GM19023 (cell line): ENCODE measurements at regions not wholly inside any gene's neighbourhood (a gene's known extent, or its start where the extent isn't known, plus 50 kb on each side); places are given as distances from the start of the nearest gene placed in this dataset.

Source experiments
- ATAC-seq: cut with Tn5 transposase; IDR thresholded peaks from one replicate; pipeline ENCODE4 v1.9.1; 2021; ENCODE audit warnings: mild to moderate bottlenecking, moderate library complexity; ENCODE audit not compliant: unreplicated experiment

DNA sequence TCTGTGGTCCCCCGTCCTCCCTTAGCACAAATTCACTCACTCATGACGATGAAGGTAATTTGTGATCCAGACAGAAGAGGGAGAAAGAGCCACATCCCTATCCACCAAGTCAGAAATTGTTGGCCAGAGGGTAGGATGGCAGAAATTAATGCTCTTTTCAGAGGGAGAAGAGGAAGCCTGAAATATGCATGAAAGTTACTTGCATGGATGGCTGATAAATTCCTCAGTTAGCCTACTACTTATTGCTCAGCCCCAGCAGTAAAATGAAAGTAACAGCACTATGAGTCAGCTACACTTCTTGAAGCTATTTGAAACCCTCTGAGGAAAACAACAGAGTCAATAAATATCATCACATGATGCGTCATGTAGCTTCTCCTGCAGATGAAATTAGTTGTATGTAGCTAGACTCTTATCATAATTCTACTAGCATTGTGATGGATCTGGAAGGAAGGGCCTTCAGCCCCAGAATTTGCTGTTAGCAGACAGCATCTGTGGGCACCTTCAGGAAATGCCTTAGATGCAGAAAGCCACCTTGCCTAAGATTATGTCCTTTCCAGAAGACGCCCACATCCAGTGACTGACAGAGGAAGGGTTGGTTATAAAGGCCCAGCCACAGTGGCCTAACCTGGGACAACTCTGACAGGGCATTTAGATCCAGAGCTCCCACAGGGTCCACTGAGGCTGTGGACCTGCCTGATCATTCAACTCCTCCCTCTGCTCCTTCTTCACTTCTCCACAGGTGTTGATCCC is 81.2 kb upstream of the CCDC112 start:
- ATAC-seq, result peak; percentile 50

DNA sequence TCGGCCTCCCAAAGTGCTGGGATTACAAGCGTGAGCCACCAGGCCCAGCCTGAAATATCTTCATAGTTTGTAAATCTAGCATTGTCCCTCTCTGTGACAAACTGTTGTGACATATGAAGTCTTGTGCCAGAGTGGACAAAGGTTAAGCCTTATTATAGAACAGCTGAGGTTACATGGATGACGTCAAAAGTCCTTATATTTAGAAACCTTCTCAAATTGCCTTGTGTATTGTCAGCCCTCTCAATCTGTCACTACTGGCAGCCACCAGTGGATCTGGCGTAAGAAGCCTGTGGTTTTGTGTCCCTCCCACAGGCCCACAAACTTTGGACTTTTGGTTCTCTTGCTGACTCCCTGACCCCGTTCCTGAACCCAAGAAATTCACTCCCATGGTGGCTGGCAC is 79.4 kb upstream of the CCDC112 start:
- ATAC-seq, result no peak

DNA sequence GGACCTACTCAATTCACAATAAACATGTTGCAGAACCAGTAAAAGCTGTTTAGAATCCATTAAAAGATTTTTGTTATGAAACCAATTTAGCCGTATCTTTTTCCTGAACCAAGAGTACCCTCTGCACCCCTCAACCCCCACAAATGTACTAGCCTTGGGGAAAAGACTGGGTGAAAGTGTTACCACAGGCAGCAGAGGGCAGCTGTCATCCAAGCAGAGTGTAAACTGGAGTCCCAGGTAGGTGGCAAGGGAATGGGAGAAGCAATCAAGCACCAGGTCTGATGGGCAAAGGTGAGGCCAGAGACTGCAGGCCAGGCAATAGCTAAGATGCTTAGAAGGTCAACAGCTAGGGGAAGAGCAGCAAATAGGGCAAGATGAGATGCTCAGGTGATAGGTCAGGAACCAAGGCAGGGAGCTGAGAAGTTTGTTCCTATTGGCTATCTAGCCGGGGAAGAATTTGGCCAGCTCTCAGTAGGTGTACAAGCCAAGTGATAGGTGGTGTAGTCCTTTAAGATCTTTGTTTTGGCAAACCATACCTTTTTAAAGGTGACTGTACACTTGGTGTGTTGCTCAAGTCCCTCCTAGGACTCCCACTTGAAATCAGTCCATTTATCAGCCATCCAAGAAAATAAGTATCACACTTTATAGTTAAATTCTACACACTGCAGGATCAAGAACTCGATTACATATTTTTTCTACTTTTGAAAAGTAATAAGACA is 77.8 kb upstream of the CCDC112 start:
- ATAC-seq, result no peak

DNA sequence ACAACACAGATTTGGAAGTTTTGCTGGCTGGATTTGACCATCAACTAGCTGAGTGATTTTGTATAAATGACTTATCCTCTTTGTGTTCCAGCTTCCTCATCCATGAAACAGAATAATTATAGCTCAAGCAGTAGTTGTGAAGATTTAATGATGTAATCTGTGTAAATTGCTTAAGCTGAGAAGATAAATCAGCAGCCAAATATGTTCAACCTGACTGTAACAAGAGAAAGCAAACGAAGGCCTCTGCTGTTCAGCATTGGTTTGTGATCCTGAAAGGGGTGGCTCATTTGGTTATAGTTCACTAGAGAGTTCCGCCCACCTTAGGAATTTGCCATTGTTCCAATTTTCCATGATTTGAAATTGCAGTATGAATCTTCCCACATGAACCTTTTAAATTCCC is 75.7 kb upstream of the CCDC112 start:
- no peak for ATAC-seq

DNA sequence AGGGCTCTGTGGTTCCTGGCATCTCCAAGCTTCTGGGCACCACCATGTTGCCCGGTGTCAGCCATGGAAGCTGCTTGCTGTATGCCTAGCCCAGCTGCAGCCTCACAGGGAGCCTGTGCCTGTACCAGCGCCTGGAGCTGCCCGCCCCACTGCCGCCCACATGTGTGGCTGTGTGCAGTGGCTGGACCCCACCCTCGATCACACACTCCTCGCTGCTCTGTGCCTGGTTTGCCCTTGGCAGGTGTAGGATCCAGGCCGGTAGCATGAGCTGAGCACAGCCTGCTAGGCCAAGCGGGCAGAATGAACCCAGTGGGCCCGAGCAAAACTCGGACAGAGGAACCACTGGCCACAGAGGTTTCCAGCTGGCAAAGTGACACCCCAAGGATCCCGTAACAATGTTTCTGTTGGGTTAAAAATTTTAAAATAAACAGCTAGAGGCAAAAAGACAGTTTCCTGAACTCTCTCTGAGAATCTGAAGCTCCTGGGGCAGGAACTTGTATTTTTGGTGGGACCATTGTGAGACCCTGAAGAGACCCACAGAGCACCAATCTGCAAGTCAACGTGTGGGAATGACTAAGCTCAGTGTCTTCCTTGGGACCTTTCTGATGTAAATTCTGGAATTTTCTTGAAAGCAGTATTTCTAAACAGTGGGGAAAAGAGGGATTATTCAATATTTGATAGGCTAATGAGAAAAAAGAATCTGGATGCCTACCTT is 73.1 kb upstream of the CCDC112 start:
- ATAC-seq, result no peak

DNA sequence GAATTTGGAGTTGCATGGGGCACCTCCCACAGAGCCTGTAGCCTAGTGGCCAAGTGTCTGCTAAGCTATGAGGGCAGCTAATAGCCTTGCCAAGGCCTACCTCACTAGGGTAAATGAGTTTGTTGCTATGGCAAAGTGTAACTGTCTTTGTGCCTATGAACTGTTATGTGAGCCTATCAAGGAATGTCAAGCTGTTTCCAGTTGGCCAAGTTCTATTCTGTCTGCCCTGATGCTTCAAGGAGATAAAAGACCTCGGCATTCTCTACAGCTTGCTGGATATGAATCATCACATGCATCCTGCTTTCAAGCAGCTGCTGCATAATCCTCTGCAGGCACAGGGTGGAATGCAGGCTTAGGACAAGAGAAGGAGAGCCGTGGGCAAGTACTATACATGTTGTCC is 69.8 kb upstream of the CCDC112 start:
- no peak for ATAC-seq

DNA sequence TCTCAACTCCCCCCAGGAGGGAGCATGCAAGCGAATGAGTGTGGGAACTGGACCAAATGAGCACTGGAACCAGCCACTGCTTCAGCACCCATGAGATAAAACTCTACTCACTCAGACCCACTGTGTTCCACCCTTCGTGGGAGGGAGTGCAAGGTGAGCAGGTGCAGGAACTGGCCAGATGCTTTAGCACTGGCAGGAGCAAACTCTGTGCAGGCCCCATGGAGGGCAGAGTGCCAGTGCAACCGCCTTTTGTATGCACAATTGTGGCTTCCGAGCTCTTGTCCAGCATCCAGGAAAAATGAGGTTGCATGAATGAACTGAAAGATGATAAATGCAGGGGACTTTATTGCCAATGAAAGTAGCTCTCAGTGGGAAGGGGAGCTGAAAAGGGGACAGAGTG is 67.4 kb upstream of the CCDC112 start:
- no peak for ATAC-seq

DNA sequence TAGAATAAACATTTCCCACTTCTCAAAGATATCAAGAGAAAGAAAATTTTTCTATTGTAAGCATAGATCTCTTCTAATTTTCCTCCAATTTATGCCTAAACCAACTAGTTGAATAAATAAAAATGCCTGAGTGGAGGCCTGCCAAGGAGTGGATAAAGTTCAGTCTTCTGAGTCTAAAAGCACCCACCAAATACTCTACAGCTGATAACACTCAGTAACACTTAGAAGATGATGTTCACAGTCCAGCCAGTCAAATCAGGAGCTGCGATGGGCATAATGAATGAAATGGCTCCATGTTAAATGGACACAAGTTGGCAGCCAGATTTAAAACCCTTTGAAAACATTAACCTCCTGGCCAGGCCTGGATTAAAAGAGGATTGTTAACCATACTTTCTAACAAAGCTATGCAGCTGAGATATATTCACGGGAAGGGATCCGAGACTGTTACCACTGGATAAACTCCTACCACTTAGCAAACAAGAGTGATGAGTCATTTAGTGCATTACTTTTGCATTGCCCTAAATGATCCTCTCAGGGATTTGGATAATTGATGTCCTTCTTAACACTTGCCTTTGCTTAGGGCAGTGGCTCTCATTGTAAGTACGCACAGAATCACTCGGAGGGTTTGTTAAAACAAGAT is 63.7 kb upstream of the CCDC112 start:
- ATAC-seq, result no peak

DNA sequence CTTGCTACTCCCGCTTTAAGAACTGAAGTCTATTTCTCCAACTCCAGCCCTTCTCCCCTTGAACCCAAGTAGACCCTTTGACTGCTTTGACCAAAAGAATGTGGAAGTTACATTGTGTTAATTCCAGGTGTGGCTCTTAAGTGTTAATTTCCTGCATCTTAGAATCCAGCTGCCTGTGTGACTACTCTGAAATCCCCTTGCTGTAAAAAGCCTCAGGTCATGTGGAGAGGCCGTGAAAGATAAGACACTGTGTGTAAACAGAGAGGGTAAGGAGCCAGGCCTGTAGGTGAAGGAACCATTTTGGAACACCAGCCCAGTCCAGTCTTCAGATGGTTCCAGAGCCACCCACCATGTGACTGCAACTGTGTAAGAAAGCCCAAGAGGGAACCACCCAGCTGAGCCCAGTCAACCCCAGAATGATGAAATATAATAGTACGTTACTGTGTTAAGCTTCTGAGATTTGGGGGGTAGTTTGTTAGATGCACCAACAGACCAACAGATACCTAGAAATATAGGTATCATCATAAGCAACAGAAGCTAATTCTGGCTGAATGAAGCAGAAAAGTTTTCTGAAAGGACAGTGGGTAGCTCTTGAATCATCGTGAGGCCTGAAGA is 59.4 kb upstream of the CCDC112 start:
- no peak for ATAC-seq

DNA sequence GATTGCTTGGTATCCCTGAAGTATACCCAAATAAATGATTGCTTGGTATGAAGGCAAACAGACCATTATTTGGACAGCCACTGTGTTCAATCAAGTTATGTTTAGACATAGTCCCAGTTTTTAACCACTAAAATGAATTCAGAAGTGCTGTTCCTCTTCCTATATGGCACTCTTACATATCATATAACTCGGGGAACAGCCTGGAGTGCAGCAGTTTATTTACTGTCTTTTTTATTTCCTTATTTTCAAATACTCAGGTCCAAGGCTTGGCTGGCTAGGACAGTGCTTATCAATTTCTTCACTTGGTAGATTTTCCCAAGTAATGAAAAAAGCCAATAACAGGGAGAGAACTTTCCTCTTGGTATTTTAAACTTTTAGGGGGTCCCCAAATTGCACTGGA is 58.6 kb upstream of the CCDC112 start:
- ATAC-seq, result no peak

DNA sequence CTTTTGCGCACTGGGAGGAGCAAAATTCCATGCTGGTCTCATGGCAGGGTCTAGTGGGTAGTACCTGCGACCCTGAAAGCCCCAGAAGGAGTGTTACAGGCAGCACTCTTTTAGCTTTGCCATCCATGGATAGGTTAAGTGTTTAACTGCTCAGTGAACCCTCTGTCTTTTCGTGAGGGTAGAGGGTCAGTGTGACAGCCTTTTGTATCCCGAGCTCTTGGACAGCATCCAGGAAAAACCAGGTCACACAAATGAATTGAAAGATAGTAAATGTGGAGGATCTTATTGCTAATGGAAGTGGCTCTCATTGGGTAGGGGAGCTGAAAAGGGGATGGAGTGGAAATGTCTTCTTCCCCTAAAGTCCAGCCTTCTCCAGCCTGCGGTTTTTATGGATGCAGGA is 57.8 kb upstream of the CCDC112 start:
- no peak for ATAC-seq

DNA sequence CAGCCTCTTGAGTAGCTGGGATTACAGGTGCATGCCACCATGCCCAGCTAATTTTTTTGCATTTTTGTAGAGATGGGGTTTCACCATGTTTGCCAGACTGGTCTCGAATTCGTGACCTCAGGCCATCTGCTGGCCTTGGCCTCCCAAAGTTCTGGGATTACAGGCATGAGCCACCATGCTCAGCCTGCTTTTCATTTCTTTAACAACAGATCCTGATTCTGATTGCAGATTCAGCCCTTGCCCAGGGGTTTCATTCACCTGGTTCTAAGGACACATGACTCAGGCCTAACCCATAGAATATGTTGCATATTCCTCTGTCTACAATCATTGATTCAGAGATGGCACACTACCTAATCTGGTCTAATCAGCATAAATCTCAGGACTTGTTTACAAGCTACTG is 56.1 kb upstream of the CCDC112 start:
- ATAC-seq, result no peak

DNA sequence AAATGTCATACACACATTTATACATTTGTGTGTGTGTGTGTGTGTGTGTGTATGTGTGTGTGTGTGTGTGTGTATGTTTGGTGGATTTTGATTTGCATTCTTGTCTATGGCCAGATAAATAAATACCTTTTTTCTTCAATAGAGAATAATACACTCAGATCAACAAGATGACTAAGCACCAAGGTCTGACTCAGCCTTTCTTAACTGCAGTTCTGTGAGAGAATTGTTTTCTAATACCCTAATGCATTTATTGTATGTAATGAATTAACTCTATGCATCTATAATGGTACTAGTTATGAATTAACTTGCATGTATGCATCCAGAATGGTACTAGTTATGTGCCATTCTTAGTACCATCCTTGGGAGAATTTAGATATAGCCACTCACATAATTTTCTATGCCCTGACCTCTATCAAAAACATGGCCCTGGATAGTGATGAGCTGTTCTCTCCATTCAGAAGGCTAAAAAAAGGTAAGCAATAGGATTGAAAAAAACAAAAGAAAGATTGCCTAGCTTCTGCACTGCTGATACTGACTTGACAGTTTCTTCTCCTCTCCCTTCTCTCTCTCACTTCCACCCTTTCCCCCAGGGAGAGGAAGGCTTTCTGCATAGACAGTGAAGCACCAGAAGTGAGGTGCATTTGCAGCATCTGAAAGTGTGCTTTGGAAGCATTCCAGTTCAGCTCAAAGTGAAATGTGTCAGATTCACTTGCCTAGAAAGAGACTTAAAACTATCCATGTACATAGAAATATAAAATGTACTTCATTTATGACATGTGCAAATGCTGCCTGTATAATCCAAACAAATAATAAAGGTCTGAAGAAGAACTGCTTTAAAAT is 55.1 kb upstream of the CCDC112 start:
- no peak for ATAC-seq

DNA sequence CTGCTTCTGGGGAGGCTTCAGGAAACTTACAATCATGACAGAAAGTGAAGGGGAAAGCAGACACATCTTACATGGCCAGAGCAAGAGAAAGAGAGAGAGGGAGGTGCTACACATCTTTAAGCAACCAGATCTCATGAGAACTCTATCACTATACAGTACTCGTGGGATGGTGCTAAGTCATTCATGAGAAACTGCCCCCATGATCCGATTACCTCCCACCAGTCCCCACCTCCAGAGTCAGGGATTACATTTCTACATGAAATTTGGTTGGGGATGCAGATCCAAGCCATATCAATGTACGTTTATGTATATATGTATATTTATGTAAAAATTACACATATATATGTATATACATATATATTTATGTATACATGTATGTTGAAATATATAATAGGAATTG is 54.4 kb upstream of the CCDC112 start:
- no peak for ATAC-seq

DNA sequence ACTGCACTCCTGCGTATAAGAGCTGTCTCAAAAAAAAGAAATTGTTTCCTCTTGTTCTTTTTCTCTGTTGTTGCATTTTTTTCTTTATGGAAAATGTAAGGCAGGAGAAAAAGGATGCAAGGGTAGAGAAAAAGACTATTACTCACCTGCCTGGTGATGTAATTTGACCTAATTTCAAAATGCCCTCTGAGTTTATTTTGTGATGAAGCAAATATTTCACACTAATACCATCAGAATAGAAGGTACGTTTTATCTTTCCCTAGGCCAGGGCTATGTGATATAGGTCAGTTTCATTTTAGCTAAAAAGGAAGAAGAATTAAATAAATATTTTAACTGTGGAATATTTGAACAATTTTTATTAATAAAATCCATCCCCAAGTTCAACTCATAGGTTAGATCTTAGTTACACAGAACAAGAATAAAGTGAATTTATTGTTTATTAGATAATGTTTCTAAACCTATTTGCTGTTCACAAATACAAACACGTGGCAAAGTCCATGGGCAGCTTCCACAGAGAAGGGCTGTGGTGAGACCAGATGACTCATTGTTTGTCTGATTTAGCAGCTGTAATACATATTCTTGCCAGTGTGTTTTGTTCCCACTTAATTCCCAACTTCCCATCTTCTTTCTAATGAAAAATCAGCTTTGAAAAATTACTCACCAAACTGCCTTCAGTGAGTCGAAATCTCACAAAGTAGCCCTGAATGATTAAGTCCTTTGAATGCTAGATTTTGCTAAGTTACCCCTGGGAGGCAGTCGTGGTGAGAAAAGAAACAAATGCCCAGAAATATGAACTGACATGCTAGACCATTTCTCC is 52.8 kb upstream of the CCDC112 start:
- ATAC-seq, result no peak

DNA sequence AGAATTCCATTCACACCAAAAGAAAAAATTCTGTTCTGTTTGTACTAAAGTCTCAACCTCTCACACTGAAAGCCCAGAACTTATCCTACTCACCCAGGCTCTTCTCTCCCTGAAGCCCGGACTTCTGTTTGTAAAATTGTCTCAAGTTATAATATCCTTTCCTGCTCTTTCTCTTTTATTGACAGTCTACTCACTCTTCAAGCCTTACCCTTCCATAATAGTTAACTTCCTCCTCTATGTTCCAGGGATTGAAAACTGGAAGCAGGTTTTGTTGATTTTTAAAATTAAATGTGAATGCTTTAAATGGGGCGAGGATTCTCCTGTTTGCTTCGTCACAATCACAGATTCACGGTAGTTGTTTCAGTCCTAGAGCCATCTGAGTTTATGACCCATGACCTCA is 51.7 kb upstream of the CCDC112 start:
- ATAC-seq, result no peak
